HG03571 (cell line): ENCODE measurements at regions not wholly inside any gene's neighbourhood (a gene's known extent, or its start where the extent isn't known, plus 50 kb on each side); places are given as distances from the start of the nearest gene placed in this dataset.

Source experiments
- ATAC-seq: cut with Tn5 transposase; IDR thresholded peaks from one replicate; pipeline ENCODE4 v1.9.1; 2021; ENCODE audit not compliant: unreplicated experiment

GRCh38 chr13:57784633-57785032 lies 153.1 kb downstream of the PCDH17 start:
- no peak for ATAC-seq

DNA sequence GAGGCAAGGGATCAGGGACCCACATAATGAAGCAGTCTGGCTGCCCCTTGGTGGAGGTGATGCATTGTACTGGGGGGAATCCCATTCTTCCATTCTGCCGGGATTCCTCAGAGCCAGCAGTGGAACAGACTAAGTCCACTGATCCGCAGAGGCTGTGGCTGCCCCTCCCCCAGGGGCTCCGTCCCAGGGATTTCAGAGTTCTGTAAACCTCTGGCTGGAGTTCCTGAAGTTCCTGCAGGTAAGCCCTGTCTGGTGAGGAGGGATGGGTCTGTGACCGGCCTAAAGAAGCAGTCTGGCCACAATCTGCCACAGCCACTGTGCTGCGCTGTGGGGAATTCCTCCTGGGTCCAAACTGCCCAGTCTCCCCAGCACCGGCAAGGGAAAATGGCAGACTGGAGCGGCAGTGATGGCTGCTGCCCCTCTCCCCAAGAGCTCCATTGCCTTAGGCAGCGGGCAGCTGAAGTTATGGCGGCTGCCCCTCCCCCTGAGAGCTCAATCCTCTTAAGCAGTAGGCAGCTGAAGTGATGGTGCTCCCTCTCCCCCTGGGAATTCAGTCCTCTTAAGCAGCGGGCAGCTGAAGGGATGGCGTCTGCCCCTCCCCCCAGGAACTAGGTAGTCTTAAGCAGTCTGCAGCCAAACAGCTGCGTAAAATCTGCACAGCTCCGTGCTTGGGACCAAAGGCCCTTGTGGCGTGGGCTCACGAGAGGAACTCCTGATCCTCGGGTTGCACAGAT lies 155.7 kb downstream of the PCDH17 start:
- no peak for ATAC-seq

- no peak for ATAC-seq
These were observed 168.1 kb downstream of the PCDH17 start for GRCh38 chr13:57799624-57800023.

- no peak for ATAC-seq
These were observed 182.1 kb downstream of the PCDH17 start for GRCh38 chr13:57813651-57814050.

DNA sequence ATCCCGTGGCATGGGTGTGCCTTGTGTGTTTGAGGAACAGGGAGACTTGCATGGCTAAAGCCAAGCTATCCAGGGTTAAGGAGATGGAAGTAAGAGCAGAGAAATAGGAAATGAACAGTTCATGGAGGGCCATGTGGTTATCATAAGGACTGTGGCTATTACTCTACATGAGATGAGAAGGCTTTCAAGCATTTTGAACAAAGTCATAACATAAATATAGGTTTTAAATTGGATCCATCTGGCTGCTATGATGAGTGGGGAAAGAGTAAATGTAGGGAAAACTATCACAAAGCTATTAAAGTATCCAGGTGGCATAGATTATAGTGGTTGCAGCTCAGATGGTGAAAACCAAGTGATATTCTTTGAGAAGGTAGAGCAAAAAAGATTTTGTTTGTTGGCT lies 184.1 kb downstream of the PCDH17 start:
- ATAC-seq: no peak

GRCh38 chr13:57820924-57821323 lies 189.4 kb downstream of the PCDH17 start:
- ATAC-seq: no peak

GRCh38 chr13:57823704-57824103 lies 192.2 kb downstream of the PCDH17 start:
- no peak for ATAC-seq

GRCh38 chr13:57824121-57824520 lies 192.6 kb downstream of the PCDH17 start:
- no peak for ATAC-seq

- ATAC-seq: no peak
These were observed 193.5 kb downstream of the PCDH17 start for GRCh38 chr13:57825066-57825465.

DNA sequence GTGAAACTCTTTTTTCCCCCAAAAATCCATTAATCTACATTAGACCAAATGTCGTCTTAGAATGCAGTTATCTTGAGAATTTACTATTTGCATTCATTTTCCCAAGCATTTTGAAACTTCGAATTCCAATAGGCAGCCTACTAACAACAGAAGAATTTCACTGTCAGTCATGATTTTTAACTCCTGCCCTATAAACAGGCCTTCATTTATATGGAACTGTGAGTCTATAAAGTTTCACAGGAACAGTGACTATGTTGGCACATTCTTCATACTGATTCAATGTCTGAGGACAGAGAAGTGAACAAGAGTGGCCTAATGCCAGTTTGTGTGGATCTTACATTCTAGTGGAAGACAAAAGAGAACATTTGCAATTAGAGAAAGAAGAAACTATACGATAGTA lies 198.0 kb downstream of the PCDH17 start:
- no peak for ATAC-seq

DNA sequence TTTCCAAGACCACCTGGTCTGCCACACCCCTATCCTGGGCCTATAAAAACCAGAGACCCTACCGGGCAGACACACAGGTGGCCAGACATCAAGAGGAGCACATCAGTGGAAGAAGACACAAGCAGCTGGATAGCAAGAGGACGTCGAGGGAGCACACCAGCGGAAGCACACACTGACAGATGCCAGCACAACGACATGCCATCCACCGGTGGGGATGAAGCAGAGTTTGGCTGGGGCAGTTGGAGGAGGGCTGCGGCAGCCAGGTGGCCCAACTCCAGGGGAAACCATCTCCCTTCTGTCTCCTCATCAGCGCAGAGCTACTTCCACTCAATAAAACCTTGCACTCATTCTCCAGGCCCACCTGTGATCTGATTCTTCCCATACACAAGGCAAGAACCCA lies 200.6 kb downstream of the PCDH17 start:
- ATAC-seq: no peak

GRCh38 chr13:57837801-57838200 lies 206.3 kb downstream of the PCDH17 start:
- ATAC-seq: no peak

- no peak for ATAC-seq
These were observed 212.0 kb downstream of the PCDH17 start for GRCh38 chr13:57843521-57843920.

- ATAC-seq: no peak
These were observed 215.1 kb downstream of the PCDH17 start for GRCh38 chr13:57846600-57847173.

DNA sequence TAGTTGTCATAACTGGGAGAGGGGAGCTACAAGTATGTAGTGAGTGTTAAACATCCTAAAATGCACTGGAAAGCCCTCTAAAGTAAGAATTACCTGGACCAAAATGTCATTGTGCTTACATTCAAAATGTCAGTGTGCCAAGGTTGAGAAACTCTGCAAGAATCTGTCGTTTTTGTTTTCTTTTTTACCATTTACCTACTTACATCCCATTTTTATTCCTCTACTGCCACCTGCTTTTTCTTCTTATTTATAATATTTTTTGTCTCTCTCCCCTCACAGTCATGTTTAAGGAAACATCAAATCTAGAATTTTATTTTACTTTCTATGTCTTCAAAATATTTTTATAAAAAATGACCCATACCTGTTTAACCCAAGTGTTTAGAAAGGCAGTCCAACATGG lies 226.4 kb downstream of the PCDH17 start:
- ATAC-seq: no peak

DNA sequence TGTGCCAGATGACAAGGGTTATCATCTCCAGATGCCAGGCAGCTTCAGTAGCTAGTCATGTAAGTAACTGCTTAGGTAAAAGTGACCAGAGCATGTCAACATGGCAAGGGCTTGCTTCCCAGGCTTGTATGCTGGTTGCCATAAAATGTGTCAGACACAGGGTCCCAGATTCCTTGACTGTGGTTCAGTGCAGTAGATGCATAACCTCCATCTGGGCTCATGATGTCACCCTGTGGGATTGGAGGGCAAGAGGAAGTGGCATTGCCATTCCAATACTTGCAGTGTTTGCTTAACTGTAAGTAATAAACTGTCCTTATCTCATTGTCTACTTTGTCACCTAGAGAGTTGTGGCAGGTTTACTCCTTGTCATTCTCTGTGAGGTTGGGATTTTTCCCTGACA lies 226.8 kb downstream of the PCDH17 start:
- ATAC-seq: no peak

- ATAC-seq: no peak
These were observed 231.3 kb downstream of the PCDH17 start for GRCh38 chr13:57862879-57863278.

- no peak for ATAC-seq
These were observed 234.2 kb downstream of the PCDH17 start for GRCh38 chr13:57865600-57866294.

- ATAC-seq: no peak
These were observed 243.0 kb downstream of the PCDH17 start for GRCh38 chr13:57874530-57874929.

DNA sequence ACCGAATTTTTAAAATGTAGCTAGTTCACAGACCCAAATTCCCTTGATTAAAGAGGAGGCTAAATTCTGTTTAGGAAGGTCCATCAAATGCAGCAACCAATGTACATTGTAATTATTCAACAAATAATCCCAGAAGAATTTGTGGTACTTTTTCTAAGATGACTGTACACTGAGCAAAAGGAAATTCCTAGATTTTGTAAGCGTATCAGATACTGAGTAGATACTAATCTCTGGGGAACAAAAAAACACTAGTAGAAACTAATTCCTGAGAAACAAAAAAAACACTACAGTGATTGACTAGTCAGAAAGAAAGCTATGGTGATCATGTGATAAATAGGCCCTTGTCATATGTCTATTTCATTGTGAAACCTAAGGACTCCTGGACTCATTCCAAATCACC lies 246.1 kb downstream of the PCDH17 start:
- ATAC-seq: no peak

- ATAC-seq: no peak
These were observed 246.7 kb downstream of the PCDH17 start for GRCh38 chr13:57878291-57878690.

GRCh38 chr13:57897225-57897624 lies 265.7 kb downstream of the PCDH17 start:
- no peak for ATAC-seq
